SK-N-SH treated with all-trans-retinoic acid at 6 μM for 48 hours (cell line): ENCODE measurements at regions not wholly inside any gene's neighbourhood (a gene's known extent, or its start where the extent isn't known, plus 50 kb on each side); places are given as distances from the start of the nearest gene placed in this dataset.
"Not testable (repeated sequence)": the region's sequence is repeated elsewhere in the genome, so short reads cannot be mapped to it uniquely, and the experiment has no call there.

ENCODE experiments used
- ATAC-seq: fragments of 200-7000 bp; cut with Tn5 transposase; 3 replicates; pipeline ENCODE4 v1.9.1; 2020; ENCODE audit warnings: mild to moderate bottlenecking, moderate library complexity
- ARNTL ChIP-seq: fragments of 450-650 bp; formaldehyde crosslinking; IDR thresholded peaks from 2 replicates; pipeline ENCODE4 v1.5.0; 2020; ENCODE audit warnings: low read depth, mild to moderate bottlenecking, moderate library complexity, borderline replicate concordance
- BACH2 ChIP-seq: fragments of 250-450 bp; sonication (Bioruptor Pico); IDR thresholded peaks from 2 replicates; pipeline ENCODE4 v1.9.0; 2021; ENCODE audit warnings: mild to moderate bottlenecking, borderline replicate concordance
- CREB5 ChIP-seq: fragments of 250-450 bp; sonication (Bioruptor Pico); IDR thresholded peaks from 2 replicates; pipeline ENCODE4 v1.5.1; 2020; ENCODE audit warnings: low read depth, mild to moderate bottlenecking, moderate library complexity
- CSDC2 ChIP-seq: fragments of 250-450 bp; sonication (Bioruptor Pico); IDR thresholded peaks from 2 replicates; pipeline ENCODE4 v1.5.0; 2020; ENCODE audit warnings: mild to moderate bottlenecking, moderate library complexity
- ESRRG ChIP-seq: fragments of 250-450 bp; sonication (Bioruptor Pico); IDR thresholded peaks from 2 replicates; pipeline ENCODE4 v1.6.1; 2021; ENCODE audit warnings: mild to moderate bottlenecking
- GLIS3 ChIP-seq: fragments of 250-450 bp; sonication (Bioruptor Pico); IDR thresholded peaks from 2 replicates; pipeline ENCODE4 v1.5.0; 2020; ENCODE audit warnings: mild to moderate bottlenecking, moderate library complexity
- ISL1 ChIP-seq: fragments of 250-450 bp; sonication (Bioruptor Pico); IDR thresholded peaks from 2 replicates; pipeline ENCODE4 v2.1.2; 2022; ENCODE audit warnings: mild to moderate bottlenecking, moderate library complexity
- OSR1 ChIP-seq: fragments of 250-450 bp; sonication (Bioruptor Pico); IDR thresholded peaks from 2 replicates; pipeline ENCODE4 v1.8.0; 2022; ENCODE audit warnings: moderate library complexity, mild to moderate bottlenecking, inconsistent platforms
- RARB ChIP-seq: fragments of 250-450 bp; sonication (Bioruptor Pico); IDR thresholded peaks from 2 replicates; pipeline ENCODE4 v1.8.0; 2021; ENCODE audit warnings: mild to moderate bottlenecking, moderate library complexity
- SNAI2 ChIP-seq: fragments of 250-450 bp; sonication (Bioruptor Pico); IDR thresholded peaks from 2 replicates; pipeline ENCODE4 v1.5.0; 2020; ENCODE audit warnings: mild to moderate bottlenecking, moderate library complexity
- TOX ChIP-seq: fragments of 250-450 bp; sonication (Bioruptor Pico); IDR thresholded peaks from 2 replicates; pipeline ENCODE4 v1.8.0; 2021; ENCODE audit warnings: mild to moderate bottlenecking, moderate library complexity, borderline replicate concordance
- ZC3H10 ChIP-seq: fragments of 250-450 bp; sonication (Bioruptor Pico); IDR thresholded peaks from 2 replicates; pipeline ENCODE4 v1.5.1; 2021; ENCODE audit warnings: mild to moderate bottlenecking, moderate library complexity
- ZFP30 ChIP-seq: fragments of 450-650 bp; formaldehyde crosslinking; IDR thresholded peaks from 2 replicates; pipeline ENCODE4 v1.5.0; 2022; ENCODE audit warnings: mild to moderate bottlenecking, moderate library complexity
- ZNF565 ChIP-seq: fragments of 450-650 bp; formaldehyde crosslinking; conservative IDR thresholded peaks from 2 replicates; pipeline ENCODE4 v1.5.0; 2020; ENCODE audit warnings: low read depth, mild to moderate bottlenecking, moderate library complexity
- ZNF70 ChIP-seq: fragments of 450-650 bp; formaldehyde crosslinking; IDR thresholded peaks from 2 replicates; pipeline ENCODE4 v1.5.0; 2020; ENCODE audit warnings: mild to moderate bottlenecking, moderate library complexity
- ZNF8 ChIP-seq: fragments of 450-650 bp; formaldehyde crosslinking; IDR thresholded peaks from 2 replicates; pipeline ENCODE4 v1.5.0; 2020; ENCODE audit warnings: mild to moderate bottlenecking, moderate library complexity
- TF ChIP-seq, protein P1 (sequence below): fragments of 250-450 bp; sonication (Bioruptor Pico); IDR thresholded peaks from 2 replicates; pipeline ENCODE4 v1.8.0; 2021; ENCODE audit warnings: low read depth, mild to moderate bottlenecking, moderate library complexity, borderline replicate concordance
- TF ChIP-seq, protein P2 (sequence below): fragments of 250-450 bp; sonication (Bioruptor Pico); IDR thresholded peaks from 2 replicates; pipeline ENCODE4 v1.5.0; 2020; ENCODE audit warnings: mild to moderate bottlenecking, moderate library complexity
- TF ChIP-seq, protein P3 (sequence below): fragments of 250-450 bp; sonication (Bioruptor Pico); IDR thresholded peaks from 2 replicates; pipeline ENCODE4 v1.8.0; 2020; ENCODE audit warnings: mild to moderate bottlenecking, moderate library complexity, borderline replicate concordance

DNA sequence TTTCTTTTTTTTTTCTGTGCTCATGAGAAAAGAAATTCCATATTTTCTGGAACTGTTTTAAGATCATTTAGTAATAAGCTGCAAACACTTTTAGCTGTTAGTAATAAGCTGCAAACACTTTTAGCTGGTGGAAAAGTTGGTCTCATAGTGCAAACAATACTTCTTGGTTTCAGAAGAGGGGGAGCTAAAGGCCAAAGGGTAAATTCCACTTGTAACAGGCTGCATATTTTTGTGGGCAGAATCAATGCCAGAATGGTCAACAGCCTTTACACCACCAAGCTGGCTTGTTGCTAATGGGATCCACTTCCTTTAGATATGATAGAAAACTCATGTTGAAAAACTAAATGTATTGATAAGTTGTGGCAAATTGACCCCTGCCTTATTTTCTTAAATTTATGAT is 356.8 kb downstream of the NR4A2 start:
- TF ChIP-seq CSDC2 (CRISPR knock-in tag) (no peak), ISL1 (CRISPR knock-in tag) (no peak), ZC3H10 (CRISPR knock-in tag) (no peak), ZNF70 (no peak), ESRRG (CRISPR knock-in tag) (no peak), ZNF8 (CRISPR knock-in tag) (no peak), GLIS3 (CRISPR knock-in tag) (no peak), SNAI2 (CRISPR knock-in tag) (no peak), OSR1 (CRISPR knock-in tag) (no peak), ZFP30 (CRISPR knock-in tag) (no peak), ZNF565 (CRISPR knock-in tag) (no peak)
- TF ChIP-seq, protein P1, sequence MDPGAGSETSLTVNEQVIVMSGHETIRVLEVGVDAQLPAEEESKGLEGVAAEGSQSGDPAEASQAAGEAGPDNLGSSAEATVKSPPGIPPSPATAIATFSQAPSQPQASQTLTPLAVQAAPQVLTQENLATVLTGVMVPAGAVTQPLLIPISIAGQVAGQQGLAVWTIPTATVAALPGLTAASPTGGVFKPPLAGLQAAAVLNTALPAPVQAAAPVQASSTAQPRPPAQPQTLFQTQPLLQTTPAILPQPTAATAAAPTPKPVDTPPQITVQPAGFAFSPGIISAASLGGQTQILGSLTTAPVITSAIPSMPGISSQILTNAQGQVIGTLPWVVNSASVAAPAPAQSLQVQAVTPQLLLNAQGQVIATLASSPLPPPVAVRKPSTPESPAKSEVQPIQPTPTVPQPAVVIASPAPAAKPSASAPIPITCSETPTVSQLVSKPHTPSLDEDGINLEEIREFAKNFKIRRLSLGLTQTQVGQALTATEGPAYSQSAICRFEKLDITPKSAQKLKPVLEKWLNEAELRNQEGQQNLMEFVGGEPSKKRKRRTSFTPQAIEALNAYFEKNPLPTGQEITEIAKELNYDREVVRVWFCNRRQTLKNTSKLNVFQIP (CRISPR knock-in tag) = no peak
- TF ChIP-seq, protein P2, sequence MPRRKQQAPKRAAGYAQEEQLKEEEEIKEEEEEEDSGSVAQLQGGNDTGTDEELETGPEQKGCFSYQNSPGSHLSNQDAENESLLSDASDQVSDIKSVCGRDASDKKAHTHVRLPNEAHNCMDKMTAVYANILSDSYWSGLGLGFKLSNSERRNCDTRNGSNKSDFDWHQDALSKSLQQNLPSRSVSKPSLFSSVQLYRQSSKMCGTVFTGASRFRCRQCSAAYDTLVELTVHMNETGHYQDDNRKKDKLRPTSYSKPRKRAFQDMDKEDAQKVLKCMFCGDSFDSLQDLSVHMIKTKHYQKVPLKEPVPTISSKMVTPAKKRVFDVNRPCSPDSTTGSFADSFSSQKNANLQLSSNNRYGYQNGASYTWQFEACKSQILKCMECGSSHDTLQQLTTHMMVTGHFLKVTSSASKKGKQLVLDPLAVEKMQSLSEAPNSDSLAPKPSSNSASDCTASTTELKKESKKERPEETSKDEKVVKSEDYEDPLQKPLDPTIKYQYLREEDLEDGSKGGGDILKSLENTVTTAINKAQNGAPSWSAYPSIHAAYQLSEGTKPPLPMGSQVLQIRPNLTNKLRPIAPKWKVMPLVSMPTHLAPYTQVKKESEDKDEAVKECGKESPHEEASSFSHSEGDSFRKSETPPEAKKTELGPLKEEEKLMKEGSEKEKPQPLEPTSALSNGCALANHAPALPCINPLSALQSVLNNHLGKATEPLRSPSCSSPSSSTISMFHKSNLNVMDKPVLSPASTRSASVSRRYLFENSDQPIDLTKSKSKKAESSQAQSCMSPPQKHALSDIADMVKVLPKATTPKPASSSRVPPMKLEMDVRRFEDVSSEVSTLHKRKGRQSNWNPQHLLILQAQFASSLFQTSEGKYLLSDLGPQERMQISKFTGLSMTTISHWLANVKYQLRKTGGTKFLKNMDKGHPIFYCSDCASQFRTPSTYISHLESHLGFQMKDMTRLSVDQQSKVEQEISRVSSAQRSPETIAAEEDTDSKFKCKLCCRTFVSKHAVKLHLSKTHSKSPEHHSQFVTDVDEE = no peak
- TF ChIP-seq, protein P3, sequence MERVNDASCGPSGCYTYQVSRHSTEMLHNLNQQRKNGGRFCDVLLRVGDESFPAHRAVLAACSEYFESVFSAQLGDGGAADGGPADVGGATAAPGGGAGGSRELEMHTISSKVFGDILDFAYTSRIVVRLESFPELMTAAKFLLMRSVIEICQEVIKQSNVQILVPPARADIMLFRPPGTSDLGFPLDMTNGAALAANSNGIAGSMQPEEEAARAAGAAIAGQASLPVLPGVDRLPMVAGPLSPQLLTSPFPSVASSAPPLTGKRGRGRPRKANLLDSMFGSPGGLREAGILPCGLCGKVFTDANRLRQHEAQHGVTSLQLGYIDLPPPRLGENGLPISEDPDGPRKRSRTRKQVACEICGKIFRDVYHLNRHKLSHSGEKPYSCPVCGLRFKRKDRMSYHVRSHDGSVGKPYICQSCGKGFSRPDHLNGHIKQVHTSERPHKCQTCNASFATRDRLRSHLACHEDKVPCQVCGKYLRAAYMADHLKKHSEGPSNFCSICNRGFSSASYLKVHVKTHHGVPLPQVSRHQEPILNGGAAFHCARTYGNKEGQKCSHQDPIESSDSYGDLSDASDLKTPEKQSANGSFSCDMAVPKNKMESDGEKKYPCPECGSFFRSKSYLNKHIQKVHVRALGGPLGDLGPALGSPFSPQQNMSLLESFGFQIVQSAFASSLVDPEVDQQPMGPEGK (CRISPR knock-in tag) = no peak
- no peak for ATAC-seq

- ATAC-seq = no peak
- TF ChIP-seq TOX (CRISPR knock-in tag) = no peak
- TF ChIP-seq ESRRG (CRISPR knock-in tag) = no peak
- no peak for TF ChIP-seq ZC3H10 (CRISPR knock-in tag)
- TF ChIP-seq OSR1 (CRISPR knock-in tag) = no peak
- no peak for TF ChIP-seq ARNTL
- TF ChIP-seq CREB5 (CRISPR knock-in tag) = no peak
- TF ChIP-seq ZFP30 (CRISPR knock-in tag) = no peak
- TF ChIP-seq, protein P2 = no peak
- no peak for TF ChIP-seq CSDC2 (CRISPR knock-in tag)
- TF ChIP-seq BACH2 = no peak
- TF ChIP-seq ZNF8 (CRISPR knock-in tag) = no peak
- TF ChIP-seq RARB (CRISPR knock-in tag) = no peak
- TF ChIP-seq, all 23 proteins: peak for 0
Measured at GRCh38 chr2:155972916-155973315, 359.6 kb downstream of the NR4A2 start.

- not testable (repeated sequence) for ATAC-seq
Measured at GRCh38 chr2:155966064-155966471, 366.5 kb downstream of the NR4A2 start.
